Fibroblast of lung (primary cell): ENCODE measurements at regions not wholly inside any gene's neighbourhood (a gene's known extent, or its start where the extent isn't known, plus 50 kb on each side); places are given as distances from the start of the nearest gene placed in this dataset.
A peak's percentile ranks its signal among the peaks of the same experiment; 100 is the strongest.

Experiments used
- DNase-seq, 2 donors: peaks; one replicate each; pipeline versions ENCODE4 v3.0.0 to v3.0.0-alpha.2; 2010; ENCODE audit warnings: low read depth in 2 of 2
- H2AFZ ChIP-seq: 2 replicates; pipeline ENCODE4 v1.5.1; 2012; ENCODE audit warnings: low read length, control low read depth, inconsistent platforms
- H3K27ac ChIP-seq: 2 replicates; pipeline ENCODE4 v1.5.1; 2011; ENCODE audit warnings: low read length, control low read depth; ENCODE audit not compliant: insufficient read depth
- H3K27me3 ChIP-seq: 2 replicates; pipeline ENCODE4 v1.5.1; 2011; ENCODE audit warnings: mild to moderate bottlenecking, low read length; ENCODE audit not compliant: control insufficient read depth, insufficient read depth
- H3K36me3 ChIP-seq: 2 replicates; pipeline ENCODE4 v1.5.1; 2011; ENCODE audit warnings: low read length; ENCODE audit not compliant: control insufficient read depth, insufficient read depth
- H3K4me1 ChIP-seq: 2 replicates; pipeline ENCODE4 v1.5.1; 2011; ENCODE audit warnings: low read length; ENCODE audit not compliant: control insufficient read depth, insufficient read depth; ENCODE audit errors: extremely low read depth
- H3K4me2 ChIP-seq: 2 replicates; pipeline ENCODE4 v1.5.1; 2011; ENCODE audit warnings: low read length, control low read depth; ENCODE audit not compliant: insufficient read depth; ENCODE audit errors: extremely low read depth
- H3K4me3 ChIP-seq, 4 experiments: fragments of 200-600 bp in 1 of 4; sonication (generic) in 1 of 4; replicated peaks in 1 of 4; 2 replicates each; pipeline ENCODE4 v1.5.1; 2011 to 2016; ENCODE audit warnings: low read length in 4 of 4, low read depth in 3 of 4, mild to moderate bottlenecking in 3 of 4, control low read depth in 2 of 4, inconsistent platforms in 1 of 4, mixed read lengths in 1 of 4; ENCODE audit not compliant: insufficient read depth in 1 of 4; ENCODE audit errors: control extremely low read depth in 1 of 4
- H3K79me2 ChIP-seq: 2 replicates; pipeline ENCODE4 v1.5.1; 2012; ENCODE audit warnings: mild to moderate bottlenecking, low read length, inconsistent platforms; ENCODE audit not compliant: control insufficient read depth, insufficient read depth
- H3K9ac ChIP-seq: 2 replicates; pipeline ENCODE4 v1.5.1; 2011; ENCODE audit warnings: mild to moderate bottlenecking, low read length, control low read depth; ENCODE audit not compliant: insufficient read depth
- H3K9me3 ChIP-seq: 2 replicates; pipeline ENCODE4 v1.5.1; 2012; ENCODE audit warnings: low read depth, low read length; ENCODE audit not compliant: control insufficient read depth, insufficient read depth
- H4K20me1 ChIP-seq: 2 replicates; pipeline ENCODE4 v1.5.1; 2011; ENCODE audit warnings: low read length; ENCODE audit not compliant: control insufficient read depth, insufficient read depth; ENCODE audit errors: extremely low read depth
- CTCF ChIP-seq, 2 donors: IDR thresholded peaks in 1 of 2; conservative IDR thresholded peaks in 1 of 2; 1 replicate in 1 of 2; 2 replicates in 1 of 2; pipeline ENCODE4 v1.5.1; 2011 to 2012; ENCODE audit warnings: low read length in 2 of 2, control low read depth in 1 of 2, inconsistent platforms in 1 of 2, low read depth in 1 of 2, mild to moderate bottlenecking in 1 of 2
- EZH2 ChIP-seq: IDR thresholded peaks from 2 replicates; pipeline ENCODE4 v1.5.1; 2012; ENCODE audit warnings: low read length, control low read depth, mild to moderate bottlenecking; ENCODE audit errors: missing control alignments

GRCh38 chrX:10078266-10078665 is 78.5 kb upstream of the CLCN4 start:
- H3K4me2 ChIP-seq: no peak overlapping the region
- no peaks in the 10 kb centered on the region for H3K9me3 ChIP-seq
- H3K36me3 ChIP-seq: no peaks in the 10 kb centered on the region
- H3K4me1 ChIP-seq: no peaks in the 10 kb centered on the region
- no peak overlapping the region for H3K4me3 ChIP-seq
- H3K27me3 ChIP-seq: no peaks in the 10 kb centered on the region
- DNase-seq: no peak
- H4K20me1 ChIP-seq: no peaks in the 10 kb centered on the region
- no peak overlapping the region for H2AFZ ChIP-seq
- no peak overlapping the region for H3K9ac ChIP-seq
- TF ChIP-seq CTCF (conservative IDR thresholded peaks at IDR 0.05 in 1 of 2, IDR thresholded peaks at IDR 0.05 in 1 of 2; ENCODE audit: low read depth in 1 of 2, low read length in 2 of 2) (no peak), EZH2 (no peak)
- H3K27ac ChIP-seq: no peak overlapping the region
- H3K79me2 ChIP-seq: no peaks in the 10 kb centered on the region

- H3K79me2 ChIP-seq: no peaks in the 10 kb centered on the region
- H3K4me1 ChIP-seq: no peaks in the 10 kb centered on the region
- no peaks in the 10 kb centered on the region for H3K9me3 ChIP-seq
- no peaks in the 10 kb centered on the region for H4K20me1 ChIP-seq
- no peak overlapping the region for H3K4me2 ChIP-seq
- H3K4me3 ChIP-seq: no peak overlapping the region
- H2AFZ ChIP-seq: no peak overlapping the region
- H3K27ac ChIP-seq: no peak overlapping the region
- H3K9ac ChIP-seq: no peak overlapping the region
- peak in 1 of 2 donors; percentile 34 for DNase-seq
- no peak for TF ChIP-seq EZH2
- no peak for TF ChIP-seq CTCF (conservative IDR thresholded peaks at IDR 0.05 in 1 of 2, IDR thresholded peaks at IDR 0.05 in 1 of 2; ENCODE audit: low read depth in 1 of 2, low read length in 2 of 2)
- H3K36me3 ChIP-seq: no peaks in the 10 kb centered on the region
- H3K27me3 ChIP-seq: no peaks in the 10 kb centered on the region
These were observed 77.5 kb upstream of the CLCN4 start for GRCh38 chrX:10079231-10079630.

- H4K20me1 ChIP-seq: no peaks in the 10 kb centered on the region
- H3K4me2 ChIP-seq: no peak overlapping the region
- no peaks in the 10 kb centered on the region for H3K4me1 ChIP-seq
- H3K9ac ChIP-seq: no peak overlapping the region
- no peak overlapping the region for H2AFZ ChIP-seq
- H3K4me3 ChIP-seq: no peak overlapping the region
- DNase-seq: no peak
- H3K79me2 ChIP-seq: no peaks in the 10 kb centered on the region
- no peaks in the 10 kb centered on the region for H3K9me3 ChIP-seq
- TF ChIP-seq EZH2 (no peak), CTCF (conservative IDR thresholded peaks at IDR 0.05 in 1 of 2, IDR thresholded peaks at IDR 0.05 in 1 of 2; ENCODE audit: low read depth in 1 of 2, low read length in 2 of 2) (no peak)
- H3K27ac ChIP-seq: no peak overlapping the region
- no peaks in the 10 kb centered on the region for H3K27me3 ChIP-seq
- no peaks in the 10 kb centered on the region for H3K36me3 ChIP-seq
These were observed 73.0 kb upstream of the CLCN4 start for GRCh38 chrX:10083809-10084208.
